Psoas muscle (tissue), 7 donors: ENCODE measurements at regions not wholly inside any gene's neighbourhood (a gene's known extent, or its start where the extent isn't known, plus 50 kb on each side); places are given as distances from the start of the nearest gene placed in this dataset.
"Not testable (repeated sequence)": the region's sequence is repeated elsewhere in the genome, so short reads cannot be mapped to it uniquely, and the experiment has no call there.

Experiments
- ATAC-seq, 4 donors: fragments of 200-7000 bp; cut with Tn5 transposase; one replicate each; pipeline ENCODE4 v1.9.1; 2020; ENCODE audit warnings: moderate library complexity in 3 of 4, mild to moderate bottlenecking in 2 of 4
- DNase-seq, 2 donors: peaks; one replicate each; pipeline ENCODE4 v3.0.0-alpha.2; 2020
- H3K27ac ChIP-seq: fragments of 200-600 bp; one replicate; pipeline ENCODE4 v1.8.0; 2022
- H3K27me3 ChIP-seq, 3 donors: fragments of 200-600 bp in 1 of 3; one replicate each; pipeline versions ENCODE4 v1.6.1 to v1.8.0; 2013 to 2022; ENCODE audit warnings: low read length in 2 of 3, mild to moderate bottlenecking in 2 of 3, moderate library complexity in 1 of 3; ENCODE audit not compliant: insufficient read depth in 3 of 3
- H3K36me3 ChIP-seq, 2 donors: fragments of 200-600 bp in 1 of 2; one replicate each; pipeline versions ENCODE4 v1.6.1 to v1.8.0; 2013 to 2022; ENCODE audit warnings: low read depth in 1 of 2, mild to moderate bottlenecking in 1 of 2, moderate library complexity in 1 of 2; ENCODE audit not compliant: insufficient read depth in 1 of 2
- H3K4me1 ChIP-seq: fragments of 200-600 bp; one replicate; pipeline ENCODE4 v1.8.0; 2022
- H3K4me3 ChIP-seq: fragments of 200-600 bp; one replicate; pipeline ENCODE4 v1.8.0; 2022; ENCODE audit warnings: mild to moderate bottlenecking
- H3K9me3 ChIP-seq: fragments of 200-600 bp; one replicate; pipeline ENCODE4 v1.8.0; 2022
- WGBS, 3 donors: extraction: QIAGEN DNeasy Blood & Tissue Kit; methylation state at CpG; one replicate each; pipeline versions ENCODE4 v1.1.6 to v1.1.7; 2013; 5-methylcytosine and 5-hydroxymethylcytosine counted together
- intact Hi-C, 2 donors: fragments of 100-400 bp; cut with DNase I; formaldehyde crosslinking; loops; one replicate each; pipeline versions ENCODE4 v1.11.0 to v1.14.2; 2022
- donor health status: healthy with polysubstance abuse.
- donor health status: DM: no; HTN: no; CAD: no; lungs with moderate emphysema.
- donor health status: Bipolar disorder and iron deficiency.
- donor health status: healthy.
- donor health status: DM: yes; HTN: yes; CAD: no.
- donor health status: DM: no; HTN: no; CAD: no.
- donor health status: DM: yes; HTN: yes; CAD: no.

- H3K27me3 ChIP-seq, H3K4me3 ChIP-seq, intact Hi-C loops, H3K4me1 ChIP-seq, ATAC-seq, H3K36me3 ChIP-seq, H3K9me3 ChIP-seq, H3K27ac ChIP-seq, DNase-seq: not testable (repeated sequence)
- 59 to 71% (median 60%) methylated on average over 2 to 3 of the region's 3 CpGs for WGBS, 3 donors
Observed at GRCh38 chr21:10154178-10154577, 367.2 kb upstream of the TPTE start.
